ENCODE measurements at regions not wholly inside any gene's neighbourhood (a gene's known extent, or its start where the extent isn't known, plus 50 kb on each side); places are given as distances from the start of the nearest gene placed in this dataset.

GRCh38 chr19:5507065-5507909, 52.1 kb downstream of the ZNRF4 start:
- ATAC-seq, result no peak
- POLR2A ChIA-PET, result no interaction called here
- Mint-ChIP-seq H3K4me1 (no peaks in the 10 kb centered on the region), H3K27ac (no peak overlapping the region), H3K4me3 (no peak overlapping the region), H3K9me3 (peaks cover 29% of the 10 kb centered on the region), H3K36me3 (peaks cover 9% of the 10 kb centered on the region), H3K27me3 (ENCODE audit: low read depth) (peaks cover 42% of the 10 kb centered on the region)
- DNase-seq (ENCODE audit: low spot score), result no peak
- CTCF ChIA-PET, result interaction anchor here (0.6 kb wide), 1 partner anchor 36 kb away, joined by 5 read pairs; no protein-coding TSS in a partner anchor
- no peak for TF ChIP-seq ZNF263 (CRISPR knock-in tag; IDR thresholded peaks at IDR 0.05; ENCODE audit: low read depth)
- TF ChIP-seq FOXK1 (CRISPR knock-in tag; IDR thresholded peaks at IDR 0.05), result no peak
- TF ChIP-seq STAT6 (CRISPR knock-in tag; conservative IDR thresholded peaks at IDR 0.05; ENCODE audit: low read depth), result no peak
- TF ChIP-seq SMAD4 (CRISPR knock-in tag; IDR thresholded peaks at IDR 0.05), result no peak
- TF ChIP-seq AR (CRISPR knock-in tag; IDR thresholded peaks at IDR 0.05), result no peak
- TF ChIP-seq SMAD3 (CRISPR knock-in tag; IDR thresholded peaks at IDR 0.05; ENCODE audit: borderline replicate concordance), result no peak
- no peak for TF ChIP-seq RORB (CRISPR knock-in tag; IDR thresholded peaks at IDR 0.05)
- TF ChIP-seq GTF2I (CRISPR knock-in tag; conservative IDR thresholded peaks at IDR 0.05), result no peak
- no peak for TF ChIP-seq ZNF532 (CRISPR knock-in tag; IDR thresholded peaks at IDR 0.05; ENCODE audit: borderline replicate concordance)
- no peak for TF ChIP-seq NR2C2 (CRISPR knock-in tag; IDR thresholded peaks at IDR 0.05)
- no peak for TF ChIP-seq CREB1 (CRISPR knock-in tag; IDR thresholded peaks at IDR 0.05)

All from WTC11 (cell line).